AML-193 (cell line): ENCODE measurements at regions not wholly inside any gene's neighbourhood (a gene's known extent, or its start where the extent isn't known, plus 50 kb on each side); places are given as distances from the start of the nearest gene placed in this dataset.
"Not testable (repeated sequence)": the region's sequence is repeated elsewhere in the genome, so short reads cannot be mapped to it uniquely, and the experiment has no call there.

ENCODE experiments used
- DNase-seq, 2 experiments: peaks; one replicate each; lab custom pipeline; 2025; lab: John Stamatoyannopoulos, UW

DNA sequence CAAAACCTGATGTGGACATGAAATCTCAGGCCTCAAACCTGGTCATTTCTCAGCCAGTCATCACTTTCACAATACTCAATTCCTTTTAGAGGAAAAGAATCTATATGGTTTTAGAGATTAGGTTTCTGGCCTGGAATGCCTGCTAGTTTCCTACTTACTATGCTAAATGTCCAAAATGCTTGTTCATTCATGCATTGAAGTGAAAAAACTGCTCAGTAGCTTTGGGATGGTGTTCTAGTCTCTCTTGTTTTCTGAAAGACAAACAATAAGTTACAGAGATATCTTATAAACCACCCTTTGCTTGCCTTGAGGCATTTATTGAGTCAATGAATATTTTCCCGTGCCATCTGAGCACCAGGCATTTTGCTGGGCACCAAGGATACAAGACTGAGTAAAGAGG lies 1146.5 kb upstream of the GOT2 start:
- no peak for DNase-seq

DNA sequence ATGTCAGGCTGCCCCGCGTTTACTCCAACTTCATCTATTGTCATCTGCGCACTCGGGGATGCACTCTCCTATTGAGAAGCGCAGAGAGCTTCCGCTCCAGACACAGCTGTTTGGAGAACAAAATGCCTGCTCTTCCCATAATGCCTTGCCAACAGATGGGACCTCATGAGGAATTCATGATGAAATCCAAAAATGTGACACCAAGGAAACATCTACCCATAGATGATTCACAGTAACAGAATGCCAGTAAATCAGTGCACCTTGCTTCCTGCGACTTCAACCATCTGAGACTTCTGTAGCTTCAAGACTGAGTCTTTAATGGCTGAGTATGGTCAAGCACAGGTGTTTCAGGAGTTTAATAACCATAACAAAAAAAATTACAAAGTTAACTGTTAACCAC lies 1144.9 kb upstream of the GOT2 start:
- no peak for DNase-seq

DNA sequence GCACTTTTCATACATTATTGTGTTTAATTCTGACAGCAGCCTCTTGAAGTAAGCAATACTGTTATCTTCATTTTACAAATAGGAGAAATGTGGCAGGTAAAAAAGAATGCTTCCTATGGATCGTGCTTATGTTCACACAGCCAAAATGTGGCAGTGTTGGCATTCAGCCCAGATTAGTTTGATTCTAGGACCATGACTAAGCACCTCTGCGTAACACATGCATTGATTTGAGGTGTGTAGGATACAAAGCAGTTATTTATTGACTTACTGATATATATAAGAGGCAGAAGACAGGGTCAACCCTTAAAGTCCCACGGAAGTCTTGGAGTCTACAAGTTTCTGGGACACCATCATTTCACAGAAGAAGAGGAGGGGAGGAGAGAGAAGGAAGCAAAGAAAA lies 1144.4 kb upstream of the GOT2 start:
- DNase-seq: no peak

- no peak for DNase-seq
These were observed 1131.0 kb upstream of the GOT2 start for GRCh38 chr16:59864981-59865666.

- DNase-seq: no peak
These were observed 1125.7 kb upstream of the GOT2 start for GRCh38 chr16:59859676-59860402.

DNA sequence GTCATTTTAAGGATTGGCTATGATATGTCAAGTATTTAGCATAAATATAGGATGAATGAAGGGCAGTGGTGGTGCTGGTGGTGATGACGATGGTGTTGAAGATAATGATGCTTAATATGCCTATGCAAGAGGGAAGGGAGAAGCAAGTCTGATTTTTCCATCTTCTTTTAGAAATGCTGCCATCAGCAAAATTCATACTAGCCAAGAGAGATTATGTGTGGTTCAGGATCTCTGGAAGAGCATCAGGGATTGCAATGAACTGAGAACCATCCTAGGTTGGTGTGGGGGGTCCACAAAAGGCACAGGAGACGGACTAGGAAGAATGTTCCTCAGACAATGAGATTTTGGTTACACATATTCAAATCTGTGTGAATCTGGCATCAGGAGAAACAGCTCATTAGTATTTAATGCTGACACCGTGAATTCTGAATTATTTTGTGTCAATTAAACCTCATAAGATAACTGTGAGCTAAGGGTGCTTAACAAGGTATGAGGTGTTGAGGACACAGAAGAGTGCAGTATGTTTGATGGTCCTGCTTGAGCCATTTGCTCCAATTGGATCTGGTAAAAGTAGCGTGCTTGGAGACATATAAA lies 1120.8 kb upstream of the GOT2 start:
- DNase-seq: no peak

DNA sequence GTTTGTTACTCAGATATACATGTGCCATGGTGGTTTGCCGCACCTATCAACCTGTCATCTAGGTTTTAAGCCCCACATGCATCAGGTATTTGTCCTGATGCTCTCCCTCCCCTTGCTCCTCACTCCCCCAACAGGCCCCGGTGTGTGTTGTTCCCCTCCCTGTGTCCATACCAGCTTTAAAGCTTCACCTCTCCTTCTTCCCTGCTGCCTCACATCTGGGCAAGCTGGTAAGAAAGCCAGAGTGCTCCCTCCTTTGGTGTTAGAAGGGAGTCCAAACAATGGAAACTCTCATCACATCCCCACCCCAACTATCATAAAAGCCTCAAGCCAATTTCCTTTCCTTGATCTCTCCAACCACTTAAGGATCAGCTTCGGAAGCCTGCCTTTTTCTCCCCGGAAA lies 1115.6 kb upstream of the GOT2 start:
- DNase-seq: no peak

- DNase-seq: no peak
These were observed 1114.2 kb upstream of the GOT2 start for GRCh38 chr16:59848296-59848695.

DNA sequence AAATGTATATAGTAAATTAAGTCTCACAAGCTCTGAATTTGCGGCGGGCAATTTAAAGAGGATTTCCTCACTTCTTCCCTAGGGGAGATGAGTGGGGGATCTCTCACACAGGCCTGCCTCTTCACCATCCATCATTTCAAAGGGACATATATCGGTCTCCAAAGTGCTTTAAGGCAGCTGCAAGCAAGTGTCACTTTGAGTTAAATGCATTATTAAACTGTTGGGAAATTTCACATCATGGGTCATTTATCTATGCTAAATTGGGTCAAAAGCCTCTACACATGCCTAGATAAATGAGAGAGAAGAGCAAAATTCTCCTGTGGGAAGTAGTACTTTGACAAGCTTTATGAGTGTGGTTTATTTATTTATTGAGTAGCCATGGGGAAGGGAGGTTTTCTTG lies 1106.1 kb upstream of the GOT2 start:
- DNase-seq: no peak

GRCh38 chr16:59826767-59827166 lies 1092.7 kb upstream of the GOT2 start:
- no peak for DNase-seq

DNA sequence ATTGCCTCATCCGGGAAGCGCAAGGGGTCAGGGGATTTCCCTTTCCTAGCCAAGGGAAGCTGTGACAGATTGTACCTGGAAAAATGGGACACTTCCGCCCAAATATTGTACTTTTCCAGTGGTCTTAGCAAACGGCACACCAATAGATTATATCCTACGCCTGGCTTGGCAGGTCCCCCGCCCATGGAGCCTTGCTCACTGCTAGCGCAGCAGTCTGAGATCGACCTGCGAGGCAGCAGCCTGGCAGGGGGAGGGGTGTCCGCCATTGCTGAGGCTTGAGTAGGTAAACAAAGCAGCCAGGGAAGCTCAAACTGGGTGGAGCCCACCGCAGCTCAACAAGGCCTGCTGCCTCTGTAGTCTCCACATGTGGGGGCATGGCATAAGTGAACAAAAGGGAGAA lies 1075.4 kb upstream of the GOT2 start:
- DNase-seq: not testable (repeated sequence)

DNA sequence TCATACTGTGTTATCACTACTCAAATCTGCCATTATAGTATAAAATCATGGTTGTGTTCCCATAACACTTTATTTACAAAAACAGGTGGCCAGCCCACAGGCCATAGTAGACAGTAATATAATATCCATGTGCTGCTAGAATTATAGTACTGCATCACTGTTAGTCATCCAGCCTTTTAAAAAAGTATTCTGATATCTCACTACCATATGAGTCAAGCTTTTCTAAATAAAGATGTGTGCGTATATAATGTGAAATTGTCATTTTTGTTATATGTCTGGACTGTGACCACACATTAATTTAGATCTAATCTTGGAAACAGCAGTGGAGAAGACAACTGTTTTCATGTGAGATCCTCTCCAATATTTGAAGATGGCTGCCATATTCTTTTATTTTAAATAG lies 1049.1 kb upstream of the GOT2 start:
- DNase-seq: no peak

- no peak for DNase-seq
These were observed 1039.2 kb upstream of the GOT2 start for GRCh38 chr16:59773330-59773729.

DNA sequence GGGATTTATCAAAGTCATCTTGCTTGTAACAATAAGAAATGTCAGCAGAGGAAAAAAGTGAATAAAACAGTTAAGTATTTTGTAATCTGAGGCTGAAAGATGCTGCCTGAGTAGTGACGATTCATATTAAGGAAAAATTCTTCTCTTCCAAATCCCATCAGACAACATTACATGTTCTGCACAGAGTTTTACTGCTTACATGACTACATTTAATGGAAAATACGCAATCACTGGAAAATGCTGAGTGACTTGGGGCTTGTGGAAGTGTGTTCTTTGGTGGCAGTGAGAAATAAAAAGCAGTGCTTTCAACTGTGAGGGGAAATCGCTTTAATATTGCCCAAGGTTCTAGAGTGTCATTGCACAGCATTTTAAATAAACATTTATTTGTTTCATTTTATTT lies 1025.2 kb upstream of the GOT2 start:
- DNase-seq: no peak

DNA sequence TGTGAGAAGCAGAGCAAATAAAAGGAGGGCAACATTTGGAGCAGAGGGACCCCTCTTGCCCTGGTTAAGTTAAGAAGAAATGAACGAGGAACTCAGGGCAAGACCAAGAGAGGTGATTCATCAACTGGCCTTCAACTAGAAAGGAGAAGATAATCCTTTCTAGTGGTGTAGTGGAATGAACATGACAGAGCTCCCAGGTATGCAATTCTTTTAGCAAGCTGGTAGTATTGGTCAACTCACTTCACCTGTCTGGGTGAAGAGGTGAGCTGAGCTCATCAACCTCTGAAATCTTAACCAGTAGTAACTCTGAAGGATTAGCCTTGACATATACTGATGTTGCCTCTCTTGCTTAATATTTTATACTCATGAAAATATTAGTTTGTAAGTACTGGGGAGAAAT lies 1024.7 kb upstream of the GOT2 start:
- no peak for DNase-seq

GRCh38 chr16:59754854-59755253 lies 1020.7 kb upstream of the GOT2 start:
- DNase-seq: no peak

DNA sequence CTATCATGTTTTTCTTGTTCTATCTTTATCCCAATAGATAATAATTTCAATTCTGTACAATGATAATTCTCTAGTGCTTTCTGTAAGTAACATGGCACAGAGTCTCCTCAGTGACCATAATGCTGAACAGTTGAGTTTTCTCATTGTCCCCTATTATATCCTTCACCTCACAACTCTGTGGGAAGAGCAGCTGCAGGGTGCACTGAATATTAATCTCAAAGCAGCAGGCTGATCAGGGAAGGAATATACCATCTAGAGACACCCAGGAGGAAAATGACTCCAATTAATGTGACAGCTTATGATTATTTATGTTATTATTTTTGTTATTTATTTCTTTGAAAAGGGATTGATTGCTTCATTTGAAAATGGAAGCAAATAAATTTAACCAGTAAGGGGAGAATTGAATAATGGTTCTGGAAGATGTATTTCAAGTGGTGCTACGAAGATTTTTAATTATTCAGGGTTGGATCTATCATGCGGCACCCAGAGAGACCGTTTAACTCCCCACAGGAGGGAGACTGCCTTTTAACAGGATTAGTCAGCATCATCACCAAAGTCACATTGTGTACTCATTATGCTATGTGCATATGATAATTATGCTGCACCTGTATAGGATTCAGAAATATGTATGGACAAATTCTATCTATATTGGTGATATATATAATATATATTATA lies 1015.7 kb upstream of the GOT2 start:
- no peak for DNase-seq

DNA sequence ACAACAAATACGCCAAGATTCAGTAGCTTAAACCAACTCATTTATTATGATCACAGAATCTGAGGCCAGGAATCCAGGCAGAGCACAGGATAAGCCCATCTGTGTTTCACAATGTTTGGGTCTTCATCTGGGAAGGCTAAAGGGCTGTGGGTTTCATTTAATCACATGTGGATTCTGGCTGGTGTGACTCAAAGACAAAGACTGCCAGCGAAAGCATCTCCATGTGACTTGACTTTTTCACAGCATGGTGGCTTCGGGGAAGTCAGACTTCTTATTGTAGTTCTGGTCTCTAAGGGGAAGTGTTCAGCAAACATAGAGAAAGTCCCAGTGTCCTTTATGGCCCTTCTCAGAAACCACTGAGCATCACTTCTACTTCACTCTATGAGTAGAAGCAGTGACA lies 1014.4 kb upstream of the GOT2 start:
- no peak for DNase-seq

GRCh38 chr16:59743504-59743903 lies 1009.4 kb upstream of the GOT2 start:
- DNase-seq: no peak

GRCh38 chr16:59740858-59741257 lies 1006.7 kb upstream of the GOT2 start:
- no peak for DNase-seq

DNA sequence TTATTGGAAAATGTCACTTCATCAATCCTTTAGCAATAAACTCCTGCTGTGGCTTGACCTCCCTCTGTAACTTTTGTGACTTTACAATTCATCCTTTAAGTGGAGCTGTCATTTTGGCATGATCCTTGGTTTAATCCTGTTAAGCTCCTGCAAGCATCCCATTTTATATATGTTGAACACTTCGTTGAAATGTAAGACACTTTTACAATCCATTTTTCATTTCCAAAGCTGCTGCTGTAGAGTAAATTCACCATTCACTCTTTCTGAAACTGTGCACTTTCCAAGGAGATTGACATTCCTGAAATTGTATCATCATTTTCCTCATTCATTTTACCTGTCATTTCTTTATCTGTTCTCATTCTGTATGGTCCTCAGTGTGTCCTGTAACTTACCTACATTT lies 1003.2 kb upstream of the GOT2 start:
- DNase-seq: no peak

GRCh38 chr16:59733321-59733720 lies 999.2 kb upstream of the GOT2 start:
- no peak for DNase-seq

GRCh38 chr16:59729613-59730012 lies 995.5 kb upstream of the GOT2 start:
- no peak for DNase-seq
